ENCODE measurements at regions not wholly inside any gene's neighbourhood (a gene's known extent, or its start where the extent isn't known, plus 50 kb on each side); places are given as distances from the start of the nearest gene placed in this dataset.

DNA sequence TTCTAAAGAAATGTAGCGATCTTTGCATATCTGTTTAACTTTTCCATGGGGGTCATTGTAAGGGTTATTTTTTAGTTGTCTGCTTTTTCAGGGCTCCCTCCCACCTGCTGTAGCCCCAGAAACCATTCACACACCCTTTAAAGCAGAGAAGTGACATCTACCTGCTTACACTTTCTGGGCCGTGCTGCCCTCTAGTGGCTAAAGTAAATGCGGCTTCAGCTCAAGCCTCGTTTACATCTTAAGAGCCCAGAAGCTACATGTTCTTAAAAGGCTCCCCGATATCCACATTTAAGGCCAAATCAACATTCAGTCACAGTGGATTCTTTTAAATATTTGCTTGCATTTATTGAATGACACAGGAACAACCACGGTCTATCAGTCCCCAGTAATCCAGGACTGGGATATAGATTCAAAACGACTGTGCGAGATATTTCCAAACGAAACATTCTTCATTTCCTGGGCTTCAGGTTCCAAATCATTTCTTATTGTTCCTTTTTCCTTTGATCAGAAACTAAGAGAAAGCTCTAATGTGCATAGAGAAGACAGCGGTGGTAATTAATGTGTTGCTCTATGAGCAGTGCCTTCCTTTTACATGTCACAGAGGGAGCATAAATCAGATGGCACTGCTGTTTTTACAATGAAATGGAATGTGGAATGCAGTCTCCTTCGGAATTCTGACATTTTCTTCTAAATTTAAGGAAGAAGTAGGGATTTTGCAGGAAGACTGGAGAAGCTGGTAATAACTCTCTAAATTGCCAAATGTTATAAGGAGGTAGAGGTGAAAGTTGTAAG is 119.9 kb downstream of the RASGEF1B start:
- no peak for TF ChIP-seq POLR2A (IDR thresholded peaks at IDR 0.05)
- TF ChIP-seq, protein P1, sequence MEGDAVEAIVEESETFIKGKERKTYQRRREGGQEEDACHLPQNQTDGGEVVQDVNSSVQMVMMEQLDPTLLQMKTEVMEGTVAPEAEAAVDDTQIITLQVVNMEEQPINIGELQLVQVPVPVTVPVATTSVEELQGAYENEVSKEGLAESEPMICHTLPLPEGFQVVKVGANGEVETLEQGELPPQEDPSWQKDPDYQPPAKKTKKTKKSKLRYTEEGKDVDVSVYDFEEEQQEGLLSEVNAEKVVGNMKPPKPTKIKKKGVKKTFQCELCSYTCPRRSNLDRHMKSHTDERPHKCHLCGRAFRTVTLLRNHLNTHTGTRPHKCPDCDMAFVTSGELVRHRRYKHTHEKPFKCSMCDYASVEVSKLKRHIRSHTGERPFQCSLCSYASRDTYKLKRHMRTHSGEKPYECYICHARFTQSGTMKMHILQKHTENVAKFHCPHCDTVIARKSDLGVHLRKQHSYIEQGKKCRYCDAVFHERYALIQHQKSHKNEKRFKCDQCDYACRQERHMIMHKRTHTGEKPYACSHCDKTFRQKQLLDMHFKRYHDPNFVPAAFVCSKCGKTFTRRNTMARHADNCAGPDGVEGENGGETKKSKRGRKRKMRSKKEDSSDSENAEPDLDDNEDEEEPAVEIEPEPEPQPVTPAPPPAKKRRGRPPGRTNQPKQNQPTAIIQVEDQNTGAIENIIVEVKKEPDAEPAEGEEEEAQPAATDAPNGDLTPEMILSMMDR (IDR thresholded peaks at IDR 0.05), result peak; percentile 52 to 93 (median 90)

Data from right lobe of liver (tissue), 4 donors.